LNCAP (cell line): ENCODE measurements at regions not wholly inside any gene's neighbourhood (a gene's known extent, or its start where the extent isn't known, plus 50 kb on each side); places are given as distances from the start of the nearest gene placed in this dataset.

Experiments
- TF ChIP-seq, protein P1 (sequence below): fragments of 450-650 bp; IDR thresholded peaks from 2 replicates; pipeline ENCODE4 v1.5.1; 2017; ENCODE audit warnings: mild to moderate bottlenecking

- TF ChIP-seq, protein P1, sequence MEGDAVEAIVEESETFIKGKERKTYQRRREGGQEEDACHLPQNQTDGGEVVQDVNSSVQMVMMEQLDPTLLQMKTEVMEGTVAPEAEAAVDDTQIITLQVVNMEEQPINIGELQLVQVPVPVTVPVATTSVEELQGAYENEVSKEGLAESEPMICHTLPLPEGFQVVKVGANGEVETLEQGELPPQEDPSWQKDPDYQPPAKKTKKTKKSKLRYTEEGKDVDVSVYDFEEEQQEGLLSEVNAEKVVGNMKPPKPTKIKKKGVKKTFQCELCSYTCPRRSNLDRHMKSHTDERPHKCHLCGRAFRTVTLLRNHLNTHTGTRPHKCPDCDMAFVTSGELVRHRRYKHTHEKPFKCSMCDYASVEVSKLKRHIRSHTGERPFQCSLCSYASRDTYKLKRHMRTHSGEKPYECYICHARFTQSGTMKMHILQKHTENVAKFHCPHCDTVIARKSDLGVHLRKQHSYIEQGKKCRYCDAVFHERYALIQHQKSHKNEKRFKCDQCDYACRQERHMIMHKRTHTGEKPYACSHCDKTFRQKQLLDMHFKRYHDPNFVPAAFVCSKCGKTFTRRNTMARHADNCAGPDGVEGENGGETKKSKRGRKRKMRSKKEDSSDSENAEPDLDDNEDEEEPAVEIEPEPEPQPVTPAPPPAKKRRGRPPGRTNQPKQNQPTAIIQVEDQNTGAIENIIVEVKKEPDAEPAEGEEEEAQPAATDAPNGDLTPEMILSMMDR: no peak
These were observed 88.5 kb downstream of the DAD1 start for GRCh38 chr14:22500525-22500924.

- TF ChIP-seq, protein P1: no peak
These were observed 91.3 kb downstream of the DAD1 start for GRCh38 chr14:22497671-22498093.

DNA sequence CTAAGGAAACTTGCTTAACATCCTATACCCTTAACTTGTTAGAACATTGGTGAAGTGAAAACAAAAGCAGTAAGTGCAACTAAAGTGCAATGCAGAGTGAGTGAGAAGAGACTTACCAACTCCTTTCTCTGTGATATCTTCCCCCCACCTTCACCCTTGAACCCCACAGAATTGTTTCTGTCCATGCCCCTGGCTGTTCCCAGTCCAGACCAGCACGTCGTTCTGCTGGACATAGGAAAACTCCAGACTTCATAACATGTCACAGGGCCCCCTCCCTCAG, 91.9 kb downstream of the DAD1 start:
- TF ChIP-seq, protein P1: no peak

DNA sequence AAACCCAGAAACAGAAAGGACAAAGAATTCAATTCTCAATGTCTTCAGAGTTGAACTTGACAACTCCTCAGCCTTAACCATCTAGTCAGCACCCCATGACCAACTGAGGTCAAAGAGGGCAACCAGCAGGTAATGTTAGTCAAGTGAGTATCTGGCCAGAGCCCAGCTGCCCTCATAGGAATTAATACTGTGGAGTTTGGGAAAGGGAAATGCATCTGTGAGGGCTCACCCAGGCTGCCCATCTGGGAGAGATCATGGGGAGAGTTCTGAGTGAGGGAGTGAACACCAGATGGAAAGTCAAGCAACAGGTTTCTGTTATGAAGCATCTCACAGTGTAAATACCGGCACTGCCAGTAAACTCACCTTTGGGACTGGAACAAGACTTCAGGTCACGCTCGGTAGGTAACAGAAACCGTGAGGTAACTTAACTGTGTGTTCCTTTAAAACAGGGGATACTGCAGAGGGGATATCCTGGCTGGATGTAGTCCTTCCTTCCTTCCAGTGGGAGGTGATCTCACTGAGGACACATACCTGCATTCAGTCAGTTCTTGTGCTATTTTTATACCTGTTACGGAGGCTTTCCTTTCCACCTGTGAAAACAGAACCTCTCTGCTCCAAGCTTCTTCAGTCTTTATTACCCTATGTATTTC, 94.4 kb downstream of the DAD1 start:
- TF ChIP-seq, protein P1: no peak

- TF ChIP-seq, protein P1: no peak
These were observed 95.3 kb downstream of the DAD1 start for GRCh38 chr14:22493753-22494152.

DNA sequence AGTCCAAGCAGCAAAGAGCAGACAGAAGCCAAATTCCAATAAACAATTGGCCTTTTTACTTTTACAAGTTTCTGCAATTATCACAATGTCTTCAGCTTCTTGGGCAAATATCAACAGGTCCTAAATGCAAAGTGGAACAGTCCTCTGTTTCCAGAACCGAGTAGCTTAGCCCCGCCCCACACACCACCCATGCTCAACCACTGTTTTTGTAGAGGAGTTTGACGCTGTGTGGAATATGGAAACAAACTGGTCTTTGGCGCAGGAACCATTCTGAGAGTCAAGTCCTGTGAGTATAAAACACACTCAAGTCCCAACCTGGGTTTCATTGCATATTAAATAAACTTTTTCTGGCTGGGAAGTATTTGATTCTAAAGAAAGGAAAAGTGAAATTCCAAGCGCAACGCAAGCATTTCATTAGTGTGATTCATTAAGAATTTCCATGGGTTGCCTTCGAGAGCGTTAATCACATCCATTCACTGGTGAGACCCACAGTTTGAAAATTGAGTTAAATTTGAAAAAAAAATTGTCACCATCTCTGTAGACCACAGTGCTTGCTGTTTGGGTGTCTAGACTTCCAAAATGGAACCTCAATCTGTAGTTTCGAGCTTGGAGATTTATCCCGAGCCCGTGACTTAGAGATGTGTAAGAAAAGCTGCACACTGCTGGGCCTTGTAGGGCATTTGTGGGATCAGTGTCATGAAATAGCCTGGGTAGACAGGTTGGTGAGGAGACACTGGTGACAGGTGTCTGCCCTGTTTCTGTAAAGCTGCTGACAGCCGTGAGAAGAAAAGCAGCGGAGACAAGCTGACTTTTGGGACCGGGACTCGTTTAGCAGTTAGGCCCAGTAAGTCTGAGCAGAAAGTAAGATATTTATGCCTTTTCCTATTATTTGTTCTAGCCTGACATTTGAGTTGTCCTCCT, 96.1 kb downstream of the DAD1 start:
- TF ChIP-seq, protein P1: no peak

DNA sequence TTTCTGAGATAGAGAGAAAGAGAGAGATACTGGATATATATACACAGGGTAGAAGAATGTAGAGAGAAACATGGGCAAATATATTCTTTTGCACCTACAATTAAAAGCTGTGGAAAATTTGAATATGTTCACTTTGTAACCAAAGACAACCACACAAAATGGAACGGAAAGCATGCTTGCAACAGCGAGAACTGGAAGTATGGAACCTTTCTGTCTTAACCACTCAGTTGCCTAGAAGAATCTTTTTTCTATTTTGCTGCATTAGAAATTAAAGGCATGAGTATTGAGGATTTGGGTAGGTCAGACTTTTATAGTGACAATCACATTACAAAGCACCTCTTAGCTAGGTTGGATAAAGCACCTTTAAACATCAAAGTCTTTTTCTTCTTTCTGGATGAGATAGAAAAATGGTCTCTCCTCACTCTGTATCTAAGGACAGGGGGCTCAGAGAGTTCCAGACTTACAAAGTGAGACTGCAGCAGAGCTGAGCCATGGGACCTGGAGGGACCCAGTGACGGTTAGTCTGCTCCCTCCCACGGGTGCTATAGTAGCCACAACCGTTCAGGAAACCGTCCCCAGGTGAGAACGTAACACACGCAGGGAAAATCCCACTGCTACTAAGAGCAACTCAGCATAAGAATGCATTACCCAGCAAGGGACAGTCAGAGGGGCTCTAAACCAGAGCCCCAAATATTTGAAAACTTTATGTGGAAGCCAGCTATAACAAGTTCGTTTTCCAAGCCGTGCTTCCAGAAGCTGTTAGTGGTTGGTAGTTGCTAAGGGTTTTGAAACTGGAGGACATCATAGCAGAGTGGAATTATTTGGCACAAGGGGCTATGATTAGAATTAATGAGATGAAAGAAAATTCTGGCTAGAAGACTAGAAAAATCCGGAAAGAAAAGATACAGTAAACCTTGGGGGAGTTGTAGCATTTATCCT, 97.1 kb downstream of the DAD1 start:
- TF ChIP-seq, protein P1: no peak
